Erythroblast (primary cell): ENCODE measurements at regions not wholly inside any gene's neighbourhood (a gene's known extent, or its start where the extent isn't known, plus 50 kb on each side); places are given as distances from the start of the nearest gene placed in this dataset.

Experiments
- GATA1 ChIP-seq: IDR thresholded peaks from 2 replicates; pipeline ENCODE4 v1.6.1; 2011; ENCODE audit warnings: low read depth, mild to moderate bottlenecking, control low read depth, low read length, moderate library complexity
- POLR2A ChIP-seq: IDR thresholded peaks from 2 replicates; pipeline ENCODE4 v1.6.1; 2011; ENCODE audit warnings: mild to moderate bottlenecking, low read length

- TF ChIP-seq POLR2A (peak; percentile 47), GATA1 (no peak)
Observed at GRCh38 chr7:37590824-37591223, 92.7 kb upstream of the GPR141 start.
